SU-DHL-6 (cell line): ENCODE measurements at regions not wholly inside any gene's neighbourhood (a gene's known extent, or its start where the extent isn't known, plus 50 kb on each side); places are given as distances from the start of the nearest gene placed in this dataset.

ENCODE experiments used
- EZH2phosphoT487 ChIP-seq: fragments of 200-600 bp; sonication (generic), shearing (Covaris generic); conservative IDR thresholded peaks from 2 replicates; pipeline ENCODE4 v1.6.1; 2018; ENCODE audit warnings: mild to moderate bottlenecking, antibody characterized with exemption, low read length, moderate library complexity, mixed read lengths
- TF ChIP-seq, protein P1 (sequence below): fragments of 200-600 bp; sonication (generic); IDR thresholded peaks from one replicate; pipeline ENCODE4 v1.5.1; 2017; ENCODE audit warnings: antibody characterized with exemption, mild to moderate bottlenecking, low read length, moderate library complexity; ENCODE audit not compliant: insufficient read depth, poor library complexity, severe bottlenecking

DNA sequence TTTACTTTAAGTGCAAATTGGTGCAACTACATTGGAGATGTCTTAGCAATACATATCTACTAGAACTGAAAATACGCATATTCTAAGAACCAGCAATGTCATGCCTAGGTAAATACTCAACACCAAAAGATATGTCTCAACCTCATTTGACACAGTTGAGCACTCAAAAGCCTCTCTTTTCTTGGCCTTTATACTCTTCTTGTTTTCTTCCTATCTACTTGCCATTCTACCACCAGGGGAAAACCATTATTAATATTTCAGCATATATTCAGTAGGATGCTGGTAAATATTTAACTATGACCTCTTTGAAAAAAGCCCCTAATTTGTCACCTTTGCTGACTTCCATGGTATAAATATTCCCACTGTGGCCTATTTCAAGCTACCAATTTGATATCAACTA is 443.8 kb downstream of the LRRC70 start:
- no peak for TF ChIP-seq EZH2phosphoT487
- TF ChIP-seq, protein P1, sequence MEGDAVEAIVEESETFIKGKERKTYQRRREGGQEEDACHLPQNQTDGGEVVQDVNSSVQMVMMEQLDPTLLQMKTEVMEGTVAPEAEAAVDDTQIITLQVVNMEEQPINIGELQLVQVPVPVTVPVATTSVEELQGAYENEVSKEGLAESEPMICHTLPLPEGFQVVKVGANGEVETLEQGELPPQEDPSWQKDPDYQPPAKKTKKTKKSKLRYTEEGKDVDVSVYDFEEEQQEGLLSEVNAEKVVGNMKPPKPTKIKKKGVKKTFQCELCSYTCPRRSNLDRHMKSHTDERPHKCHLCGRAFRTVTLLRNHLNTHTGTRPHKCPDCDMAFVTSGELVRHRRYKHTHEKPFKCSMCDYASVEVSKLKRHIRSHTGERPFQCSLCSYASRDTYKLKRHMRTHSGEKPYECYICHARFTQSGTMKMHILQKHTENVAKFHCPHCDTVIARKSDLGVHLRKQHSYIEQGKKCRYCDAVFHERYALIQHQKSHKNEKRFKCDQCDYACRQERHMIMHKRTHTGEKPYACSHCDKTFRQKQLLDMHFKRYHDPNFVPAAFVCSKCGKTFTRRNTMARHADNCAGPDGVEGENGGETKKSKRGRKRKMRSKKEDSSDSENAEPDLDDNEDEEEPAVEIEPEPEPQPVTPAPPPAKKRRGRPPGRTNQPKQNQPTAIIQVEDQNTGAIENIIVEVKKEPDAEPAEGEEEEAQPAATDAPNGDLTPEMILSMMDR = no peak
